ENCODE measurements at regions not wholly inside any gene's neighbourhood (a gene's known extent, or its start where the extent isn't known, plus 50 kb on each side); places are given as distances from the start of the nearest gene placed in this dataset.

GRCh38 chr6:98454809-98455322, 379.5 kb upstream of the POU3F2 start:
- no peak for DNase-seq (ENCODE audit: low read depth, low spot score)

GRCh38 chr6:98458708-98459107, 375.7 kb upstream of the POU3F2 start:
- no peak for DNase-seq (ENCODE audit: low read depth, low spot score)

- no peak for DNase-seq (ENCODE audit: low read depth, low spot score)
Measured at GRCh38 chr6:98463038-98464000, 371.1 kb upstream of the POU3F2 start.

GRCh38 chr6:98467091-98467490, 367.3 kb upstream of the POU3F2 start:
- no peak for DNase-seq (ENCODE audit: low read depth, low spot score)

GRCh38 chr6:98467902-98468301, 366.5 kb upstream of the POU3F2 start:
- no peak for DNase-seq (ENCODE audit: low read depth, low spot score)

GRCh38 chr6:98469141-98469540, 365.2 kb upstream of the POU3F2 start:
- no peak for DNase-seq (ENCODE audit: low read depth, low spot score)

- DNase-seq (ENCODE audit: low read depth, low spot score), result no peak
Measured at GRCh38 chr6:98470821-98471220, 363.6 kb upstream of the POU3F2 start.

- no peak for DNase-seq (ENCODE audit: low read depth, low spot score)
Measured at GRCh38 chr6:98471444-98471843, 362.9 kb upstream of the POU3F2 start.

GRCh38 chr6:98477231-98477630, 357.1 kb upstream of the POU3F2 start:
- DNase-seq (ENCODE audit: low read depth, low spot score), result no peak

GRCh38 chr6:98484696-98485095, 349.7 kb upstream of the POU3F2 start:
- no peak for DNase-seq (ENCODE audit: low read depth, low spot score)

GRCh38 chr6:98485593-98485992, 348.8 kb upstream of the POU3F2 start:
- no peak for DNase-seq (ENCODE audit: low read depth, low spot score)

GRCh38 chr6:98486057-98486456, 348.3 kb upstream of the POU3F2 start:
- no peak for DNase-seq (ENCODE audit: low read depth, low spot score)

GRCh38 chr6:98487612-98488011, 346.8 kb upstream of the POU3F2 start:
- no peak for DNase-seq (ENCODE audit: low read depth, low spot score)

GRCh38 chr6:98498144-98498775, 336.1 kb upstream of the POU3F2 start:
- no peak for DNase-seq (ENCODE audit: low read depth, low spot score)

GRCh38 chr6:98498866-98499265, 335.5 kb upstream of the POU3F2 start:
- no peak for DNase-seq (ENCODE audit: low read depth, low spot score)

- no peak for DNase-seq (ENCODE audit: low read depth, low spot score)
Measured at GRCh38 chr6:98514073-98514720, 320.2 kb upstream of the POU3F2 start.

GRCh38 chr6:98514796-98515195, 319.6 kb upstream of the POU3F2 start:
- DNase-seq (ENCODE audit: low read depth, low spot score), result no peak

GRCh38 chr6:98516206-98516605, 318.2 kb upstream of the POU3F2 start:
- no peak for DNase-seq (ENCODE audit: low read depth, low spot score)

GRCh38 chr6:98516866-98517265, 317.5 kb upstream of the POU3F2 start:
- DNase-seq (ENCODE audit: low read depth, low spot score), result no peak

GRCh38 chr6:98525860-98526259, 308.5 kb upstream of the POU3F2 start:
- no peak for DNase-seq (ENCODE audit: low read depth, low spot score)

GRCh38 chr6:98526465-98526864, 307.9 kb upstream of the POU3F2 start:
- no peak for DNase-seq (ENCODE audit: low read depth, low spot score)

- DNase-seq (ENCODE audit: low read depth, low spot score), result no peak
Measured at GRCh38 chr6:98529364-98529763, 305.0 kb upstream of the POU3F2 start.

Measured in smooth muscle cell of the brain vasculature (primary cell).